Umbilical cord (tissue), 1 donor: ENCODE measurements at regions not wholly inside any gene's neighbourhood (a gene's known extent, or its start where the extent isn't known, plus 50 kb on each side); places are given as distances from the start of the nearest gene placed in this dataset.

ENCODE experiments used
- DNase-seq: peaks from one replicate; pipeline ENCODE4 v3.0.0-alpha.2; 2015; ENCODE audit warnings: low spot score

DNA sequence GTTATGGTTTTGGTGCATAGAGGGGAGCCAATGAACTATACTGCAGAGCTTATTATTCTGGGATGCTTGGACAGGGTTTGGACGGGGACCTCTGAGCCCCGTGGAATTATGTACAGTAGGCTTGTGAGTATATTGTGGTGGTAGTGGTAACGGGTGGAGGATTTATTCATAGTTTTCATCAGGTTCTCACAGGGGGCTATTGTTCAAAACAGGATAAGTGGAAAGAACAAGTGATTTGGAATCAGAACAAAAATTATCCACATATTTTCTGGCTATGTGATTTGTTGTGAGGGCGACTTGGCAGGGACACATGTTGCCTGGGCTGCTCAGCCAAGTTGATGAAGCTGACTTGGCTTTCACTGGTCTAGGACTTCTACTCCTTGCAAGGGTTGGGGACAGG lies 64.6 kb upstream of the ELOVL5 start:
- DNase-seq, result no peak

DNA sequence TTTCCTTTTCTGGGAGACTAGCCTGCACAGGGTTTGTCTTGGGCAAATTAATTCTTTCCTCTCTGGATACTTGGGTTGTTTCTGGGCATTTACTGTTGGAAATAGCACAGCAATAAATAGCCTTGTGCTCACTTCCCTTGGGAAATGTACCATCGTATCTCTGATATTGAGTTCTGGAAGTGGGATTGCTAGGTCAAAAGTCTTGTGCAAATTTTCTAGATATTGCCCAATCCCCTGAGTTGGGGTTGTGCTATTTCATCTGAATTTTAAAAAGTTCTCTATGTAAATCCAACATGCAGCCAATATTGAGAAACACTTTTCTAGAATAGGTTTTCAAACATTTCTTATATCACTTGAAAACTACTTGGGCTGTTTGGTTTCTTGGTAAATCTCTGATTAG lies 64.0 kb upstream of the ELOVL5 start:
- DNase-seq, result no peak

DNA sequence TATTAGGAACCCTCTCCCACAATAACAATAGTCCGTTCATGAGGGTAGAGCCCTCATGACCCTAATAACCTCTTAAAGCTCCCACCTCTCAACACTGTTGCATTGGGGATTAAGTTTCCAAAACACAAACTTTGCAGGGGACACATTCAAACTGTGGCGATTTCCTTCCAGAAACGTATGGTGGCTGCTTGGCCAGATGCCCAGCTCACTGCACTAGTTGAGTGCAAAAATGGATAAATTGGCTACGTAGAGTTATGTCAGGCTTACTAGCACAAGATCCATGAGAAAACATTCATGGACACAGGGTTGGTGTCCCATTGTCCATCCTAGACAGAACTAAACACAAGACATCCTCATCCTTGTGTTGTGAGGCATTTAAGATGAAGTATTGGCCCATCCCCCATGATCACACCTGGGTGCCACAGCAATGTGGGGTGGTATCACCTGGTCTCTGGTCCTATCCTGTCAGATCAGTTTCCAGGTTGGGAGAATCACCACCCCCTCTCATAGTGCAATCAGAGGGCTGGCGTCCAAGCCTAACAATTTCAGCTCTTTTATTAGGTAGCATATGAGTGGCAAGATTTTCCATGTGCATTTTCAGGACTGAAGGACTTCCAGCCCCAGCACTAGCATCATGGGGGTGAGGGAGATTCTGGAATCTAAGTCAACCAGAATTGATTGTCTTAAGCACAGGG lies 63.4 kb upstream of the ELOVL5 start:
- DNase-seq, result no peak

DNA sequence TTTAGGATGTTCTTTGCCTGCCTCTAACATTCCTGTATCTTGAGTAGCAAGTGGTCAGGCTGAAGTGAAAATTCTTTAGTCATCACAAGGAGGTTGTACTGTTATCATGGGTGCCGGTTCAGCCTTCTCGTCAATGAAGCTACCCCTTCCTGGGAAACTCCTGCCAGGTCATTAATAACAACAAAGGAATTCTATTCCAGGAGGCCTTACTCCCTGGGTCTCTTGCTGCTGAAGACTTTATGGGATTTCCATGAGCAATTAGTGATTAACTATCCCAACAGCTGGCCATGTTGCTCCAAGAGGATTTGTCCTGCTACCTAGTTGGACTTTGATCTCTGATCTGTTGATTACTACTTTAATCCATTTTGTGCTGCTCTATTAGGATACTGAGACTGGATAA lies 62.7 kb upstream of the ELOVL5 start:
- DNase-seq, result no peak

DNA sequence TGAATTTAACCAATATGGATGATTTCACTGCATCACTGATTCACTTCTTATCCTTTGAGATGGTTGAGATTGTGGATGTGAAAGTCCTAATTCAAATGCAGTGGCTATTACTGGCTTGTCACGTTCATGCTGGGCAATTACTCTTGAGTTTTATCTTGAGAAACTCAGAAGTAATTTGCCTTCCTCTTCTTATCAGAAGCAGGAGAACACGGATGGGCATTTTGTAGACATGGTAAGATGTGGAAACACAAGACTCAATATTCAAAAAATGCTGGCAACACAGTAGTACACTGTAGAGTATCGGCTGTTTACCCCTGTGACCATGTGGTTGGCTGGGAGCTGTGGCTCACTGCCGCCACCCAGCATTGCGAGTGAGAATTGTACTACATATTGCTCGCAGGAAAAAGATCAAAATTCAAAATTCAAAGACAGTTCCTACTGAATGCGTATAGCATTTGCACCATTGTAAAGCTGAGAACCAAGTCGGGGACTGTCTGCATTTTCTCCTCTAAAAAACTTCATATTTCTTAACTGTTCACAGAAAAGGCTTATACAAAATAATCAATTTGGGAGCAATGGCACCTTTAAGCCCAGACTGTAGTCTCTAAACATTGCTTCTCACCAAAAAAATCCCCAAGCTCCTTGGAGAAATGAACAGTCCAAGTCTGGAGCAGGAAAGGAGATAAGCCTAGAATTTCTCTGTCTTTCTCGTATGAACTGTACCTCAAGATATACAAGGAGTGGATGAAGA lies 61.9 kb upstream of the ELOVL5 start:
- DNase-seq, result no peak

DNA sequence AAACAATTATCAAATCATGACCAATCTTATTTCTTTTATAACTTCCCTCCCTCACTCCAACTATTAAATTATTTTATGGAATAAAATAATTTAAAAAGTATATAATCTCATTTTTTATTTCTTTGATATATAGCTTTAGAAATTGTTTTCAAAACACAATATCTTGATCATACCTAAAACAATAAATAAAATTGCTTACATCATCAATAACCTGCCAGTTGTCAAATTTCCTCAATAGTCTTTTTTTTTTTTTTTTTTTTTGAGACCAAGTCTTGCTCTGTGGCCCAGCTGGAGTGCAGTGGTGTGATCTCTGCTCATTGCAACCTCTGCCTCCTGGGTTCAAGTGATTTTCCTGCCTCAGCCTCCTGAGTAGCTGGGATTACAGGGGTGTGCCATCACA lies 60.1 kb upstream of the ELOVL5 start:
- no peak for DNase-seq

DNA sequence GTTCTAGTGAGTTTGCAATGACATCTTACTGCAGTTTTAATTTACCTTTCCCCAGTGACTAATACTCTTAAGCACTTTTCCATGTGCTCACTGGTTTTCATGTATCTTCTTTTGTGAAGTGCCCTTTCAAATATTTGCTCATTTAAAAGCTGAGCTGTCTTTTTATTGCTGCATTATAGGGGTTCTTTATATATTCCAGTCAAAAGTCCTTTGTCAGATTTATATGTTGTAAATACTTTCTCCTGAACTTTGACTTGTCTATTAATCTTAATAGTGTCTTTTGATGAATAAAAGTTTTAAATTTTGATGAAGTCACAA lies 50.2 kb upstream of the ELOVL5 start:
- no peak for DNase-seq

DNA sequence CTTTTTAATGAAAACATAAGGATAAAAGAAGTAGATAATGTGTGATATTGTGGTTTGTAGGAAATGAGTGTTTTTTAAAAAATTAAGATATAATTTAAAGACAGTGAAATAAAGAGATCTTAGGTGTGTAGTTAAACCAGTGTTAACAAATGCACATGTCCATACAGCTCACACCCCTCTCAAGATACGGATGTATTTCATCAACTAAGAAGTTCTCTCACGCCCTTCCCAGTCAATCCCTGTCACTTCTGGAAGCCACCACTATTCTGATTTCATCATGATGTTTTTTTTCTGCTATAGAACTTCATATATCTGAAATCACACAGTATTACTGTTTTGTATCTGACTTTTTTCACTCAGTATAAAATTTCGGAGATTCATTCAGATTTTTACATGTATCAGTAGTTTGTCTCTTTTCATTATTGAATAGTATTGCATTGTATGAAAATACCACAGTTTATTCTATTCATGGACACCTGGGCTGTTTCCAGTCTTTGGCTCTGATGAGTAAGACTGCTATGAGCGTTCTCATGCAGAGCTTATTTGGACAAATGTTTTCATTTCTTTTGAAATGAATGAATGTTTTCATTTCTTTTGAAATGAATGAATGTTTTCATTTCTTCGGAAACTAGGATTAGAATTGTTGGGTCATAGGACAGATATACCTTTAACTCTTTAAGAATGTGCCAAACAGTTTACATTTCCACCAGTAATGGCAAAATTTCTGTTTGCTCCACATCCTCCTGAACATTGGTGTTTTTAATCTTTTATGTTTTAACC lies 49.7 kb upstream of the ELOVL5 start:
- DNase-seq, result no peak
